WTC11 (cell line): ENCODE measurements at regions not wholly inside any gene's neighbourhood (a gene's known extent, or its start where the extent isn't known, plus 50 kb on each side); places are given as distances from the start of the nearest gene placed in this dataset.

Experiments used
- ATAC-seq: fragments of 200-7000 bp; cut with Tn5 transposase; 2 replicates; pipeline ENCODE4 v1.10.0; 2021; ENCODE audit warnings: mild to moderate bottlenecking, moderate library complexity
- CTCF ChIA-PET: fragments of 300-600 bp; sonication (Branson Sonifier 250); formaldehyde crosslinking; loops from one replicate; lab custom pipeline; 2021; ENCODE audit warnings: antibody characterized with exemption; lab: Charles Lee
- POLR2A ChIA-PET: fragments of 350-600 bp; sonication (Branson Sonifier 250); formaldehyde crosslinking; loops from one replicate; lab custom pipeline; 2021; ENCODE audit warnings: antibody characterized with exemption; lab: Charles Lee
- DNase-seq: peaks from one replicate; pipeline ENCODE4 v3.0.0; 2021; ENCODE audit warnings: low spot score
- H3K27ac Mint-ChIP-seq: 2 replicates; pipeline ENCODE4 v1.8.0; 2021; ENCODE audit warnings: mixed read lengths
- H3K27me3 Mint-ChIP-seq: 2 replicates; pipeline ENCODE4 v1.8.0; 2021; ENCODE audit warnings: low read depth, mild to moderate bottlenecking, moderate library complexity, mixed read lengths
- H3K36me3 Mint-ChIP-seq: 2 replicates; pipeline ENCODE4 v1.8.0; 2021; ENCODE audit warnings: mixed read lengths
- H3K4me1 Mint-ChIP-seq: 2 replicates; pipeline ENCODE4 v1.8.0; 2022; ENCODE audit warnings: mixed read lengths
- H3K4me3 Mint-ChIP-seq: 2 replicates; pipeline ENCODE4 v1.8.0; 2021; ENCODE audit warnings: mild to moderate bottlenecking, moderate library complexity, mixed read lengths
- H3K9me3 Mint-ChIP-seq: 2 replicates; pipeline ENCODE4 v1.8.0; 2021; ENCODE audit warnings: mixed read lengths
- AFF4 ChIP-seq: sonication (generic); formaldehyde crosslinking; IDR thresholded peaks from 2 replicates; pipeline ENCODE4 v1.8.1; 2023; ENCODE audit warnings: mild to moderate bottlenecking, missing genetic modification reagents, borderline replicate concordance
- FOXP1 ChIP-seq: sonication (generic); formaldehyde crosslinking; IDR thresholded peaks from 2 replicates; pipeline ENCODE4 v1.8.0; 2022; ENCODE audit warnings: missing genetic modification reagents, mild to moderate bottlenecking, moderate library complexity, borderline replicate concordance
- GABPB1 ChIP-seq: sonication (generic); formaldehyde crosslinking; IDR thresholded peaks from 2 replicates; pipeline ENCODE4 v1.8.1; 2023; ENCODE audit warnings: mild to moderate bottlenecking, missing genetic modification reagents
- HMGA2 ChIP-seq: fragments of 250-450 bp; sonication (Bioruptor Pico); IDR thresholded peaks from 2 replicates; pipeline ENCODE4 v1.4.0; 2021; ENCODE audit warnings: mild to moderate bottlenecking, moderate library complexity
- IRF1 ChIP-seq: sonication (generic); formaldehyde crosslinking; IDR thresholded peaks from 2 replicates; pipeline ENCODE4 v1.8.0; 2023; ENCODE audit warnings: missing genetic modification reagents
- MAX ChIP-seq: sonication (generic); formaldehyde crosslinking; IDR thresholded peaks from 2 replicates; pipeline ENCODE4 v1.8.0; 2022; ENCODE audit warnings: mild to moderate bottlenecking, missing genetic modification reagents
- MXD4 ChIP-seq: fragments of 250-450 bp; sonication (Bioruptor Pico); IDR thresholded peaks from 2 replicates; pipeline ENCODE4 v1.8.0; 2021; ENCODE audit warnings: mild to moderate bottlenecking, moderate library complexity, borderline replicate concordance
- NR1H2 ChIP-seq: sonication (generic); formaldehyde crosslinking; IDR thresholded peaks from 2 replicates; pipeline ENCODE4 v1.9.0; 2021; ENCODE audit warnings: mild to moderate bottlenecking, moderate library complexity, missing genetic modification reagents
- NR3C1 ChIP-seq: sonication (generic); formaldehyde crosslinking; conservative IDR thresholded peaks from 2 replicates; pipeline ENCODE4 v1.8.1; 2023; ENCODE audit warnings: low read depth, mild to moderate bottlenecking, missing genetic modification reagents
- OVOL2 ChIP-seq: fragments of 250-450 bp; sonication (Bioruptor Pico); IDR thresholded peaks from 2 replicates; pipeline ENCODE4 v1.9.0; 2021; ENCODE audit warnings: mild to moderate bottlenecking, borderline replicate concordance
- PRDM15 ChIP-seq: sonication (generic); formaldehyde crosslinking; IDR thresholded peaks from 2 replicates; pipeline ENCODE4 v1.8.0; 2022; ENCODE audit warnings: missing genetic modification reagents
- SP1 ChIP-seq: sonication (generic); formaldehyde crosslinking; conservative IDR thresholded peaks from 2 replicates; pipeline ENCODE4 v1.8.1; 2022; ENCODE audit warnings: missing genetic modification reagents
- ZBTB43 ChIP-seq: sonication (generic); formaldehyde crosslinking; IDR thresholded peaks from 2 replicates; pipeline ENCODE4 v1.8.1; 2023; ENCODE audit warnings: mild to moderate bottlenecking, missing genetic modification reagents
- ZMAT4 ChIP-seq: fragments of 250-450 bp; sonication (Bioruptor Pico); IDR thresholded peaks from 2 replicates; pipeline ENCODE4 v1.9.0; 2021; ENCODE audit warnings: mild to moderate bottlenecking
- ZNF138 ChIP-seq: sonication (generic); formaldehyde crosslinking; conservative IDR thresholded peaks from 2 replicates; pipeline ENCODE4 v1.8.1; 2022; ENCODE audit warnings: mild to moderate bottlenecking, moderate library complexity, missing genetic modification reagents
- ZNF263 ChIP-seq: sonication (generic); formaldehyde crosslinking; IDR thresholded peaks from 2 replicates; pipeline ENCODE4 v1.8.1; 2022; ENCODE audit warnings: low read depth, mild to moderate bottlenecking, moderate library complexity, missing genetic modification reagents
- ZNF281 ChIP-seq: sonication (generic); formaldehyde crosslinking; IDR thresholded peaks from 2 replicates; pipeline ENCODE4 v1.8.0; 2023; ENCODE audit warnings: mild to moderate bottlenecking, missing genetic modification reagents
- ZNF425 ChIP-seq: fragments of 250-450 bp; sonication (Bioruptor Pico); conservative IDR thresholded peaks from 2 replicates; pipeline ENCODE4 v1.9.0; 2021; ENCODE audit warnings: mild to moderate bottlenecking

- Mint-ChIP-seq H3K4me1 (peaks cover 41% of the 10 kb centered on the region), H3K27ac (no peak overlapping the region), H3K9me3 (peaks cover 29% of the 10 kb centered on the region), H3K36me3 (peaks cover 22% of the 10 kb centered on the region), H3K4me3 (no peak overlapping the region), H3K27me3 (no peaks in the 10 kb centered on the region; the same call in 1 of the 2 replicates)
- no peak for TF ChIP-seq MXD4 (CRISPR knock-in tag)
- no peak for TF ChIP-seq HMGA2
- no peak for TF ChIP-seq ZNF138
- TF ChIP-seq AFF4 (CRISPR knock-in tag) = no peak
- no peak for TF ChIP-seq FOXP1 (CRISPR knock-in tag)
- no peak for TF ChIP-seq GABPB1 (CRISPR knock-in tag)
- no peak for TF ChIP-seq ZNF263 (CRISPR knock-in tag)
- no peak for TF ChIP-seq OVOL2 (CRISPR knock-in tag)
- TF ChIP-seq IRF1 (CRISPR knock-in tag) = no peak
- no peak for TF ChIP-seq ZNF281 (CRISPR knock-in tag)
- TF ChIP-seq MAX (CRISPR knock-in tag) = no peak
- no peak for TF ChIP-seq ZMAT4 (CRISPR knock-in tag)
- TF ChIP-seq NR3C1 (CRISPR knock-in tag) = no peak
- no peak for TF ChIP-seq NR1H2 (CRISPR knock-in tag)
- no peak for TF ChIP-seq PRDM15 (CRISPR knock-in tag)
- TF ChIP-seq ZBTB43 = no peak
- no peak for TF ChIP-seq ZNF425 (CRISPR knock-in tag)
- no peak for TF ChIP-seq SP1 (CRISPR knock-in tag)
- no peak for DNase-seq
- ATAC-seq = no peak
- POLR2A ChIA-PET = no interaction called here
- CTCF ChIA-PET = no interaction called here
Observed at GRCh38 chr2:183541766-183542165, 417.5 kb downstream of the NUP35 start.
